MM.1S (cell line): ENCODE measurements at regions not wholly inside any gene's neighbourhood (a gene's known extent, or its start where the extent isn't known, plus 50 kb on each side); places are given as distances from the start of the nearest gene placed in this dataset.

Experiments
- DNase-seq: peaks from one replicate; pipeline ENCODE4 v3.0.0-alpha.2; 2015
- H2AFZ ChIP-seq: fragments of 300-600 bp; sonication (generic); 2 replicates; pipeline ENCODE4 v1.6.0; 2016; ENCODE audit warnings: antibody characterized with exemption, low read length
- H3F3A ChIP-seq: fragments of 300-600 bp; sonication (generic); 2 replicates; pipeline ENCODE4 v1.6.1; 2016; ENCODE audit warnings: mild to moderate bottlenecking, antibody characterized with exemption, low read length, moderate library complexity, mixed read lengths; ENCODE audit not compliant: insufficient read depth
- H3K27ac ChIP-seq: fragments of 300-600 bp; sonication (generic); 2 replicates; pipeline ENCODE4 v1.5.1; 2016; ENCODE audit warnings: mild to moderate bottlenecking, low read length
- H3K27me3 ChIP-seq: fragments of 300-600 bp; sonication (generic); replicated peaks from 2 replicates; pipeline ENCODE4 v1.6.0; 2016; ENCODE audit warnings: low read length; ENCODE audit not compliant: insufficient read depth
- H3K36me3 ChIP-seq: fragments of 300-600 bp; sonication (generic); replicated peaks from 2 replicates; pipeline ENCODE4 v1.6.1; 2016; ENCODE audit warnings: mild to moderate bottlenecking, low read length, mixed read lengths; ENCODE audit not compliant: insufficient read depth
- H3K4me1 ChIP-seq: fragments of 300-600 bp; sonication (generic); 2 replicates; pipeline ENCODE4 v1.6.1; 2016; ENCODE audit warnings: low read length, mixed read lengths
- H3K4me2 ChIP-seq: fragments of 300-600 bp; sonication (generic); 2 replicates; pipeline ENCODE4 v1.6.0; 2016; ENCODE audit warnings: low read depth, low read length
- H3K4me3 ChIP-seq: fragments of 300-600 bp; sonication (generic); 2 replicates; pipeline ENCODE4 v1.5.1; 2016; ENCODE audit warnings: low read length, mixed read lengths
- H3K79me2 ChIP-seq: fragments of 300-600 bp; sonication (generic); 2 replicates; pipeline ENCODE4 v1.6.1; 2016; ENCODE audit warnings: mixed run types, low read length, mixed read lengths
- H3K9ac ChIP-seq: fragments of 300-600 bp; sonication (generic); 2 replicates; pipeline ENCODE4 v1.6.1; 2016; ENCODE audit warnings: low read length, mixed read lengths
- H3K9me2 ChIP-seq: fragments of 300-600 bp; sonication (generic); replicated peaks from 2 replicates; pipeline ENCODE4 v1.6.1; 2016; ENCODE audit warnings: mild to moderate bottlenecking, low read length, mixed read lengths; ENCODE audit not compliant: insufficient read depth
- H3K9me3 ChIP-seq: fragments of 300-600 bp; sonication (generic); replicated peaks from 2 replicates; pipeline ENCODE4 v1.6.1; 2016; ENCODE audit warnings: mild to moderate bottlenecking, low read length, mixed read lengths; ENCODE audit not compliant: insufficient read depth
- H4K20me1 ChIP-seq: fragments of 300-600 bp; sonication (generic); 2 replicates; pipeline ENCODE4 v1.6.1; 2016; ENCODE audit warnings: mild to moderate bottlenecking, low read length, moderate library complexity, mixed read lengths; ENCODE audit not compliant: insufficient read depth
- EZH2 ChIP-seq: fragments of 300-600 bp; sonication (generic); optimal IDR thresholded peaks from 2 replicates; pipeline ENCODE3; 2017; ENCODE audit warnings: low read depth, mild to moderate bottlenecking, antibody characterized with exemption, low read length, mixed read lengths
- EZH2phosphoT487 ChIP-seq: fragments of 300-600 bp; sonication (generic); IDR thresholded peaks from 2 replicates; pipeline ENCODE4 v1.6.1; 2018; ENCODE audit warnings: antibody characterized with exemption, low read length
- TF ChIP-seq, protein P1 (sequence below): fragments of 300-600 bp; sonication (generic); IDR thresholded peaks from 2 replicates; pipeline ENCODE4 v1.5.1; 2016; ENCODE audit warnings: antibody characterized with exemption, low read length, mixed read lengths

DNA sequence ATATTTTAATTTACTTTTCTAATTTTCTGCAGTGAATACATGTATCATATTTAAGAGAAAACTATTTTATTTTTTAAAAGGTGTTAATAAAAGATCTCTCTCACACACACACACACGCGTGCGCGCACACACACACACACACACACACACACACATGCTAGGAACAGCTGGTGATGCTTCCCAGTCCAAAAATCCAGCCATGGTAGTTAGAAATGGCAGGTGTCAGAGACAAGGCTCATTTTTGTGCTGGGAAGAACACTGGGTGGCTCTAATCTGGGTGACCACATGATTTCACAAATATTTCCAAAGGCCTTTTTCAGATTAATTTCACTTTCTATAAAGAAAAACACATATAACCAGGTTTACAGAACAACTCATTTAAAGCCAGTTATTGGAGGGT lies 104.5 kb upstream of the NCK2 start:
- Histone ChIP-seq H3K79me2 (no peaks in the 10 kb centered on the region), H3K27ac (no peak overlapping the region), H4K20me1 (no peaks in the 10 kb centered on the region), H3K27me3 (no peaks in the 10 kb centered on the region), H2AFZ (no peak overlapping the region), H3K4me3 (no peak overlapping the region), H3K4me1 (no peaks in the 10 kb centered on the region), H3K36me3 (no peaks in the 10 kb centered on the region), H3F3A (no peaks in the 10 kb centered on the region), H3K9me2 (no peaks in the 10 kb centered on the region), H3K9me3 (no peaks in the 10 kb centered on the region), H3K9ac (no peak overlapping the region), H3K4me2 (no peak overlapping the region)
- TF ChIP-seq, protein P1, sequence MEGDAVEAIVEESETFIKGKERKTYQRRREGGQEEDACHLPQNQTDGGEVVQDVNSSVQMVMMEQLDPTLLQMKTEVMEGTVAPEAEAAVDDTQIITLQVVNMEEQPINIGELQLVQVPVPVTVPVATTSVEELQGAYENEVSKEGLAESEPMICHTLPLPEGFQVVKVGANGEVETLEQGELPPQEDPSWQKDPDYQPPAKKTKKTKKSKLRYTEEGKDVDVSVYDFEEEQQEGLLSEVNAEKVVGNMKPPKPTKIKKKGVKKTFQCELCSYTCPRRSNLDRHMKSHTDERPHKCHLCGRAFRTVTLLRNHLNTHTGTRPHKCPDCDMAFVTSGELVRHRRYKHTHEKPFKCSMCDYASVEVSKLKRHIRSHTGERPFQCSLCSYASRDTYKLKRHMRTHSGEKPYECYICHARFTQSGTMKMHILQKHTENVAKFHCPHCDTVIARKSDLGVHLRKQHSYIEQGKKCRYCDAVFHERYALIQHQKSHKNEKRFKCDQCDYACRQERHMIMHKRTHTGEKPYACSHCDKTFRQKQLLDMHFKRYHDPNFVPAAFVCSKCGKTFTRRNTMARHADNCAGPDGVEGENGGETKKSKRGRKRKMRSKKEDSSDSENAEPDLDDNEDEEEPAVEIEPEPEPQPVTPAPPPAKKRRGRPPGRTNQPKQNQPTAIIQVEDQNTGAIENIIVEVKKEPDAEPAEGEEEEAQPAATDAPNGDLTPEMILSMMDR, result no peak
- TF ChIP-seq EZH2 (no peak), EZH2phosphoT487 (no peak)
- DNase-seq, result no peak

DNA sequence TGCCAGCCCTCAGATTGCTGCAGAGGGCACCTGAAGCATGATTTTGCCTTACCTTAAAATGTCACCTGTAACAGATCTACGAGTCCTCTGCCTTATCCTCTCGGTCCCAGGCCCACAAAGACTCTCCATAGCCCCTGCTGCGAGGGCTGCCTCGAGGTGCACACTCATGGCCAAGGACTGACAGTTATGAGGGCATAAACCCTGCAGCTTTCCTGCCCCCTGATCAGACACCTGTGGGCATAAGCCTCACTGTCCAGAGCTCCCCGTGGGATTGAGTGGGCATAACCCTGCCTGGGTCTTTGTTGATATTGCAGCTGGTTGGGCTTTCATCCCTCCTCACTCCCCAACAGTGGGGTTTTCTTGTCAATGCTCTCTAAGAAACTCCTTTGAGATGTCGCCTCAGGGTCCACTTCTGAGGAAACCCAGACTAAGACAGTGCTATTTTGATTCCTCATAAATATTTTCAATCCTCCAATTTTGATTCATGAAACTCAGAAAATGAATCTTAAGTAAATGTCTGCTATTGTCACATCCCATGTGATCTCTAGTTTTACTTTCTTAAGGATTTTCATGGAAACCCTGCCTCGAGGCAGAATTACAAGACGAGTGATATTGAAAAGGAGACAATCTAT lies 108.5 kb upstream of the NCK2 start:
- no peak overlapping the region for H3K27ac ChIP-seq
- H3K79me2 ChIP-seq, result no peaks in the 10 kb centered on the region
- no peaks in the 10 kb centered on the region for H3K27me3 ChIP-seq
- no peak overlapping the region for H3K9ac ChIP-seq
- H3K4me1 ChIP-seq, result no peaks in the 10 kb centered on the region
- DNase-seq, result no peak
- no peaks in the 10 kb centered on the region for H3K9me2 ChIP-seq
- H3K4me2 ChIP-seq, result no peak overlapping the region
- H3K4me3 ChIP-seq, result no peak overlapping the region
- H3K36me3 ChIP-seq, result no peaks in the 10 kb centered on the region
- TF ChIP-seq EZH2phosphoT487 (no peak), EZH2 (no peak)
- TF ChIP-seq, protein P1, result no peak
- H2AFZ ChIP-seq, result no peak overlapping the region
- no peaks in the 10 kb centered on the region for H3K9me3 ChIP-seq
- H3F3A ChIP-seq, result no peaks in the 10 kb centered on the region
- no peaks in the 10 kb centered on the region for H4K20me1 ChIP-seq

GRCh38 chr2:105635564-105635963 lies 109.1 kb upstream of the NCK2 start:
- no peaks in the 10 kb centered on the region for H3K9me2 ChIP-seq
- TF ChIP-seq EZH2, result no peak
- no peak for TF ChIP-seq EZH2phosphoT487
- TF ChIP-seq, protein P1, result no peak
- no peak overlapping the region for H3K4me3 ChIP-seq
- no peak overlapping the region for H2AFZ ChIP-seq
- no peak overlapping the region for H3K27ac ChIP-seq
- no peak overlapping the region for H3K4me2 ChIP-seq
- no peaks in the 10 kb centered on the region for H3K27me3 ChIP-seq
- H3K79me2 ChIP-seq, result no peaks in the 10 kb centered on the region
- H4K20me1 ChIP-seq, result no peaks in the 10 kb centered on the region
- no peak for DNase-seq
- no peak overlapping the region for H3K9ac ChIP-seq
- no peaks in the 10 kb centered on the region for H3F3A ChIP-seq
- no peaks in the 10 kb centered on the region for H3K4me1 ChIP-seq
- H3K9me3 ChIP-seq, result no peaks in the 10 kb centered on the region
- H3K36me3 ChIP-seq, result no peaks in the 10 kb centered on the region
